ENCODE measurements at regions not wholly inside any gene's neighbourhood (a gene's known extent, or its start where the extent isn't known, plus 50 kb on each side); places are given as distances from the start of the nearest gene placed in this dataset.

- ATAC-seq (no peak), DNase-seq (ENCODE audit: missing footprints) (no peak)
- intact Hi-C loops (cut with DNase I), result no loop called here
These were observed 466.3 kb upstream of the FAM241A start for GRCh38 chr4:111678908-111679307.

DNA sequence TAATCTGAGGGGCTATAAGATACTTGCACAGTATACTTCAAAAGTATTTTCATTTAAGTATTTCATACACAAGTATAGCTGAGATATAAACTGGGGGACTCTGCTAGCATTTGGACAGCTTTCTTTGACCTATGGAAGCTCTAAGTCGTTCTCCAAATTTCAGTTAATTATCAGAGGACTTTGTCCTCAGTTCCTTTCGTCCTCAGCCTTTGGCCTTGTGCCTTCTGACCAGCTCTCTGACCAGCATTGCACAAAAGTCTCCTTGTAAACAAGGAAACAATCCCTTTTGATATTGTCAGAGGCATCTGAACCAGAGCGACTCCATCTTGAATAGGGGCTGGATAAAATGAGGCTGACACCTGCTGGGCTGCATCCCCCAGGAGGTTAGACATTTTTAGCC, 464.0 kb upstream of the FAM241A start:
- DNase-seq (ENCODE audit: missing footprints) (no peak), ATAC-seq (no peak)
- intact Hi-C loops (cut with DNase I), result no loop called here

DNA sequence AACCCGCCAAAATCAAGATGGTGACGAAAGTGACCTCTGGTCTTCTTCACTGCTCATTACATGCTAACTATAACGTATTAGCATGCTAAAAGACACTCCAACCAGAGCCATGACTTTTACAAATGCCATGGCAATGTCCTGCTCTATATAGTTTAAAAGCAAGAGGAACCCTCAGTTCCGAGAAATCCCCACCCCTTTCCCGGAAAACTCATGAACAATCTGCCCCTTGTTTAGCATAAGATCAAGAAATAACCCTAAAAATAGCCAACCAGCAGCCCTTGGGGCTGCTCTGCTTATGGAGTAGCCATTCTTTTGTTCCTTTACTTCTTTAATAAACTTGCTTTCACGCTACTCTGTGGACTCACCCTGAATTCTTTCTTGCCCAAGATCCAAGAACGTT, 463.5 kb upstream of the FAM241A start:
- no peak for DNase-seq (ENCODE audit: missing footprints)
- no peak for ATAC-seq
- intact Hi-C loops (cut with DNase I), result no loop called here

DNA sequence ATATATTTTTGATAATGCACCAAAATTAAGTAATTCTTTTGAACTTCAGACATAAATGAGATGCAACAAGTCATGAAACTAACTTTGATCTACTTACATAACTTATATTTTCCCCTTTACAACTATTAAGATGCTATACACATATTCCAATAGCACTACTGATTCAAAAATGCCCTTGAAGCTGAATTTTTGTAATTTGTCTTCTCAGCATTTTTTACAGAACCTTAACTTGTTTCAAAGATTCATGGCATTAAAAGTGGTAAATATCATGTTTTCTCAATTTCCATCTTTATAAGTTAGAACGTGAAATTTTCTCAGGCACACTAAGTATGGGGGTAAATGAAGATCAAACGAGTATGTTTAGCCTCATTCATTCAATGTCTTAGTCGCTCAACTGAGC, 460.0 kb upstream of the FAM241A start:
- intact Hi-C loops (cut with DNase I), result no loop called here
- no peak for DNase-seq (ENCODE audit: missing footprints)
- no peak for ATAC-seq

- intact Hi-C loops (cut with DNase I), result no loop called here
- ATAC-seq (peak; percentile 37), DNase-seq (ENCODE audit: missing footprints) (no peak)
These were observed 456.0 kb upstream of the FAM241A start for GRCh38 chr4:111689214-111689613.

GRCh38 chr4:111689731-111690130, 455.5 kb upstream of the FAM241A start:
- no peak for DNase-seq (ENCODE audit: missing footprints)
- no peak for ATAC-seq
- intact Hi-C loops (cut with DNase I), result no loop called here

- intact Hi-C loops (cut with DNase I), result no loop called here
These were observed 451.5 kb upstream of the FAM241A start for GRCh38 chr4:111693758-111694157.

GRCh38 chr4:111695677-111696076, 449.6 kb upstream of the FAM241A start:
- DNase-seq (ENCODE audit: missing footprints) (no peak), ATAC-seq (no peak)
- intact Hi-C loops (cut with DNase I), result no loop called here

More at GRCh38 chr4:111693758-111694157, 451.5 kb upstream of the FAM241A start:
- ATAC-seq (no peak), DNase-seq (ENCODE audit: missing footprints) (no peak)

DNA sequence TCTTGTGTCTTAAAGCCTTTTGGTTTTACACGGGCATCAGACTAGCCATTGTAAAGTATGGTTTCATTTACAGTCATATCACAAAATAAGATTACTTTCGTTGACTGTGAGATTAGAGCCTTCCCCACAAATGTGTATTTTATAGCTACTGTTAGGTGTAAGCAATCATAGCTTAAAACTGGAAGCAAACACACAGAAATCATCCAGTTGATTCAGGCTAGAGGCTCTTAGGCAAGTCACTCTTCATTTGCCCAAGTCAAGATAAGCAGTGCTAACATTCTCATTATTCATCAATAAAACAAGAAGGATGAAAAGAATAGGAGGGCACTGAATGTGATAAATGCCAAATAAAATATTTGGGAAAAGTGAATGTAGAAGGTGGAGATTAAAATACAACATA, 448.7 kb upstream of the FAM241A start:
- DNase-seq (ENCODE audit: missing footprints) (no peak), ATAC-seq (no peak)
- intact Hi-C loops (cut with DNase I), result no loop called here

DNA sequence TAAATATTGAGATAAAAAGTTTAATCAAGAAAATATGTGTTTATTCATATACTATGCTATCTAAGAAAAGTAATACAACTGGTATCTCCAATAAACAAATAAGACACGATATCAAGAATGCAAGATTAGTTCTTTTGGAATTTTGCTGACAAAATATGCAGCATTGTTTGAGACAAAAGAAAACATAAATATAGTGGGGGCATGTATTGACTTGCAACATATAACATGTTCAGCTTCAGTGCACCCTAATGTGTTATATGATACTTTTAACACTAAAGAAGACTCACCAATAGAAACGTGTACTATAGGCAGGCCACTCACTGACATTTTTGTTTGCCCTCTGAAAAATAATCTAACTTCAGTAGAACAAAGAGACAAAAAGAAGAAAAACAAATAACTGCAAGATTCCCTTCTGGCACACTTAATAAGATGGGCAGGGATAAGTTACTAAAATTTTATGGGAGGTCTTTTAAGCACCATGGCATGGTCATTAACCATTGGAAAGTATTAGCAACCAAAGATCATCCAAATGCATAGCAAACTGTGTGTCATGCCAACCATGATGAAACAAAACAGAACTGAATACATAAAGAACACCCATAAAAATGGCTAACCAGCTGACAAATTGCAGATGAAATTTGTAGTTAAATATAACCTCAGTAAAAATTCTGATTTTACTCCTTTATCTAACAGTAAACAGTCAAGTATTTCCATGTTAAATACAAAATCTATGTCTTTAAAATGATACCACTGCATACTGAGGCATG, 447.9 kb upstream of the FAM241A start:
- ATAC-seq, result no peak
- no peak for DNase-seq (ENCODE audit: missing footprints)
- intact Hi-C loops (cut with DNase I), result no loop called here

DNA sequence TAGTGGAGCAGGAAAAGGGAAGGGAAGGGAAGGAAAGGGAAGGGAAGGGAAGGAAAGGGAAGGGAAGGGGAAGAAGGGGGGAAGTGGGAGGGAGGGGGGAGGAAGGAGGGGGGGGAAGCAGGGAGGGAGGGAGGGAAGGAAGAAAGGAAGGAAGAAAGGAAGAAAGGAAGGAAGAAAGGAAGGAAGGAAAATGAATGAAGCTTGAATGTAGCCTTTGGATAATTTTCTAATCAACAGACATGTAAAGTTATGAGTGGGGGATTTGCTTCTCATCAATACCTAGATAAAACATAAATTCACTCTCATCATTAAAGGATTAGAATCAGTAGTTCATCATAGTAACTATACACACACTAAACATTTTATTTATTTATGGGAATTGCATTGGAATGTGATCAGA, 446.9 kb upstream of the FAM241A start:
- ATAC-seq (no peak), DNase-seq (ENCODE audit: missing footprints) (no peak)

GRCh38 chr4:111699165-111699564, 446.1 kb upstream of the FAM241A start:
- DNase-seq (ENCODE audit: missing footprints), result no peak
- ATAC-seq, result no peak
- intact Hi-C loops (cut with DNase I), result no loop called here

More for the DNA sequence above, 446.9 kb upstream of the FAM241A start:
- intact Hi-C loops (cut with DNase I), result no loop called here

- intact Hi-C loops (cut with DNase I), result no loop called here
- DNase-seq (ENCODE audit: missing footprints) (no peak), ATAC-seq (no peak)
These were observed 444.2 kb upstream of the FAM241A start for GRCh38 chr4:111701102-111701501.

DNA sequence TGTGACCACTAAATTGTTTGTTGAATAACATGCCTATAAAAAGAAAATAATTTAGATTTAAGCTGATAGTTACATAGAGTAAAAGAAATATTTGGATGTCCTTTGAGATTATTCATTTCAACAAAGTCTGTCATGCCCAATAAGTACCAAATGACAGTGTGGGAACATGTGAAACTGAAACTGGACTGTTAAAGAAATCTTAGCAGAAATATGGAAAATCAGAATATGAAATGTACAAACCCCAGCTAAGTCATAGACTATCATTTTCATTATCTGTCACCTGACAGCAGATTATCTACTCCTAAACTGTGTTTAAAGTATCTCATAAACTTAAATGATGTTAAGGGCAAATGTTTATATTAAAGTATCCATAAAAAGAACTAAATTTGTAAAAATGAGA, 437.8 kb upstream of the FAM241A start:
- ATAC-seq (no peak), DNase-seq (ENCODE audit: missing footprints) (no peak)
- intact Hi-C loops (cut with DNase I), result no loop called here

GRCh38 chr4:111712093-111712677, 433.1 kb upstream of the FAM241A start:
- intact Hi-C loops (cut with DNase I), result no loop called here
- ATAC-seq, result no peak

GRCh38 chr4:111713276-111713675, 432.0 kb upstream of the FAM241A start:
- ATAC-seq, result no peak
- intact Hi-C loops (cut with DNase I), result no loop called here
- no peak for DNase-seq (ENCODE audit: missing footprints)

More at GRCh38 chr4:111712093-111712677, 433.1 kb upstream of the FAM241A start:
- no peak for DNase-seq (ENCODE audit: missing footprints)

- ATAC-seq, result no peak
- DNase-seq (ENCODE audit: missing footprints), result no peak
- intact Hi-C loops (cut with DNase I), result no loop called here
These were observed 427.3 kb upstream of the FAM241A start for GRCh38 chr4:111717921-111718320.

DNA sequence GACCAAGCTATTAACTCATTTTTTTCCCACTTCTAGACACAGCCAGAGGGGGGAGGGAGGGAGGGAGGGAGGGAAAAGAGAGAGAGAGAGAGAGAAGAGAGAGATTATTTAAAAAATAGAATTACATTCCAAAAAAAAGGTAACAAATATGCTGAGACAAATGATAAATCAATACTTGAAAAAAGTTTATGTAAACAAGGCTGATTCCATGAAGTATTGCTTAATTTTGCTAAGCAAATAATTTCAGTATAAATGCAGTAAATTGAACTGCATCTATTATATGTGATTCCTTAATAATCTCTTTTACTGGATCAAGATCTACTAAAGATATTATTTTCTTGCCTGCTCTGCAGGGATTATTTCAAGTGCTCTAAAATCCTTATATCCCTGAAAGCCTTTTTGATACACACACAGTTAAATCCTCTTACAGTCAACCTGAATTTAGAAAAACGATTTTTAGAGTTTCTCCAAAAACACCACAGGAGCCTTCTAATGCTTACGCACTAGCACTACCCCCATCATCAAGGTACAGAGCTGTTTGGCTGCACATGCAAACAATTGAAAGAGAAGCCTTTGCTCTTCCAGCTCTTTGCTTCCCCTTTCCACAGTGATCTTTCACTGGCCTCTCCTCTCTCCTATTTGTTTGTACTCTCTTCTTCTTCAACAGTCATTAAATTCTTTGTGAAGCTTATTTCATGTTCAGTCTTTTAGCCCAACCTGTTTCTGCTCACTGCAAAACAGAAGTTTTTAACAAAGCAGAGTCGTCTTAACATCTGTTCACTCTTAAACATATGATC, 426.3 kb upstream of the FAM241A start:
- intact Hi-C loops (cut with DNase I), result no loop called here
- DNase-seq (ENCODE audit: missing footprints) (no peak), ATAC-seq (no peak)

- DNase-seq (ENCODE audit: missing footprints), result no peak
- ATAC-seq, result no peak
- intact Hi-C loops (cut with DNase I), result no loop called here
These were observed 424.4 kb upstream of the FAM241A start for GRCh38 chr4:111720866-111721265.

- ATAC-seq, result no peak
These were observed 423.0 kb upstream of the FAM241A start for GRCh38 chr4:111722213-111722720.

More at GRCh38 chr4:111722213-111722720, 423.0 kb upstream of the FAM241A start:
- no peak for DNase-seq (ENCODE audit: missing footprints)
- intact Hi-C loops (cut with DNase I), result no loop called here
